Sigmoid colon (tissue), 3 donors: ENCODE measurements at regions not wholly inside any gene's neighbourhood (a gene's known extent, or its start where the extent isn't known, plus 50 kb on each side); places are given as distances from the start of the nearest gene placed in this dataset.

Experiments
- CTCF ChIP-seq, 4 experiments: fragments of 450-650 bp in 3 of 4; fragments of 200-600 bp in 1 of 4; IDR thresholded peaks; one replicate each; pipeline ENCODE4 v1.5.1; 2016 to 2019; ENCODE audit warnings: antibody characterized with exemption in 4 of 4, mild to moderate bottlenecking in 3 of 4, moderate library complexity in 2 of 4
- POLR2A ChIP-seq, 2 donors: fragments of 450-650 bp; IDR thresholded peaks; one replicate each; pipeline ENCODE4 v1.6.1; 2016; ENCODE audit warnings: antibody characterized with exemption in 2 of 2, mild to moderate bottlenecking in 2 of 2, moderate library complexity in 2 of 2

GRCh38 chr10:106439366-106439765, 725.1 kb downstream of the SORCS1 start:
- TF ChIP-seq CTCF (IDR thresholded peaks at IDR 0.05) (no peak), POLR2A (IDR thresholded peaks at IDR 0.05) (no peak)
